ENCODE measurements at regions not wholly inside any gene's neighbourhood (a gene's known extent, or its start where the extent isn't known, plus 50 kb on each side); places are given as distances from the start of the nearest gene placed in this dataset.

- Histone ChIP-seq H3K36me3 (ENCODE audit: control insufficient read depth, insufficient read depth, low read length) (no peaks in the 10 kb centered on the region), H3K4me3 (ENCODE audit: low read depth, low read length) (no peak overlapping the region), H3K27me3 (ENCODE audit: control insufficient read depth, insufficient read depth, low read length) (no peaks in the 10 kb centered on the region)
- FAIRE-seq (no peak), DNase-seq (ENCODE audit: low read depth) (no peak)
- TF ChIP-seq CTCF (IDR thresholded peaks at IDR 0.05; ENCODE audit: insufficient read depth, low read length, severe bottlenecking): no peak
Observed at GRCh38 chr3:35528728-35529127, 110.6 kb upstream of the ARPP21 start.

GRCh38 chr3:35529337-35529736 lies 110.0 kb upstream of the ARPP21 start:
- no peaks in the 10 kb centered on the region for H3K27me3 ChIP-seq (ENCODE audit: control insufficient read depth, insufficient read depth, low read length)
- no peaks in the 10 kb centered on the region for H3K36me3 ChIP-seq (ENCODE audit: control insufficient read depth, insufficient read depth, low read length)
- FAIRE-seq (no peak), DNase-seq (ENCODE audit: low read depth) (no peak)
- TF ChIP-seq CTCF (IDR thresholded peaks at IDR 0.05; ENCODE audit: insufficient read depth, low read length, severe bottlenecking): no peak
- no peak overlapping the region for H3K4me3 ChIP-seq (ENCODE audit: low read depth, low read length)

DNA sequence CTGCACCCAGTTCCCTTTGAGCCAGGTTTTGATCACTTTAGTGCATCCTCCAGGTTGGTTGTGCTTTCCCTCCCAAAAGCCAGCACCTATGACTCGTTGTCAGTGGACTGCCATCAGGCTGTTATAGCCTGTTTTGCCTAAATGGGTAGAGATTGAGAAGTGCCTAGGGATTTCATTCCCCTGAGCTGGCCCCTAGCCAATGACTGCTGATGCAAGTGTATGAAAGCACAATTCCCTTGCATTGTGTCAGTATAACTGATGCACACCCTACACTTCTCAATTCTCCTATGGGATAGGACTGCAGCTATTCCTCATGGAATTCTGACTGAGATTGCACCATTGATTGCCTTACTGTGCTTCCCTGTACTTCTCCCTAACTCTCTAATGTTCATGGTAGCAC lies 102.1 kb upstream of the ARPP21 start:
- no peak for TF ChIP-seq CTCF (IDR thresholded peaks at IDR 0.05; ENCODE audit: insufficient read depth, low read length, severe bottlenecking)
- no peak for DNase-seq (ENCODE audit: low read depth)
- H3K36me3 ChIP-seq (ENCODE audit: control insufficient read depth, insufficient read depth, low read length): no peaks in the 10 kb centered on the region
- FAIRE-seq: no peak
- H3K4me3 ChIP-seq (ENCODE audit: low read depth, low read length): no peak overlapping the region
- H3K27me3 ChIP-seq (ENCODE audit: control insufficient read depth, insufficient read depth, low read length): no peaks in the 10 kb centered on the region

GRCh38 chr3:35544976-35545375 lies 94.3 kb upstream of the ARPP21 start:
- no peak for TF ChIP-seq CTCF (IDR thresholded peaks at IDR 0.05; ENCODE audit: insufficient read depth, low read length, severe bottlenecking)
- Histone ChIP-seq H3K27me3 (ENCODE audit: control insufficient read depth, insufficient read depth, low read length) (no peaks in the 10 kb centered on the region), H3K36me3 (ENCODE audit: control insufficient read depth, insufficient read depth, low read length) (no peaks in the 10 kb centered on the region), H3K4me3 (ENCODE audit: low read depth, low read length) (no peak overlapping the region)
- no peak for DNase-seq (ENCODE audit: low read depth)
- no peak for FAIRE-seq

DNA sequence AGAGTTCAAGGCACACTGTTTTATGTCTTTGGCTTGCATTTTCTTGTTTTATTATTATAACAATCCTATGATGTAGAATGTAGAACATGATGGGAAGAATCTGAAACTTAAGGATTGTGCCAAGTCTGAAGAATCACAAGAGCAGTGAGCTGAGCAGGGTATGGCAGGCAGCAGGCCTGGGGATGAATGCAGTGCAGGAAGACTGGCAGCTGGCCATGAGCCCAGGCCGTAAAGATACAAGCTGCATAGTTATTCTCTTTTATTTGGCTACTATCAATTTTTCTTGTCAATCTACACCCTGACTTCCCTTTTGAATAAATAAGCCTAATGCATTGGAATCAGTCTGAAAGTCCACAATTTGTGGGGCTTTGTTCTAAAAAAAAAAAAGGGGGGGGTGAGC lies 89.6 kb upstream of the ARPP21 start:
- H3K27me3 ChIP-seq (ENCODE audit: control insufficient read depth, insufficient read depth, low read length): no peaks in the 10 kb centered on the region
- H3K36me3 ChIP-seq (ENCODE audit: control insufficient read depth, insufficient read depth, low read length): no peaks in the 10 kb centered on the region
- no peak for FAIRE-seq
- no peak overlapping the region for H3K4me3 ChIP-seq (ENCODE audit: low read depth, low read length)
- no peak for DNase-seq (ENCODE audit: low read depth)
- no peak for TF ChIP-seq CTCF (IDR thresholded peaks at IDR 0.05; ENCODE audit: insufficient read depth, low read length, severe bottlenecking)

- no peaks in the 10 kb centered on the region for H3K27me3 ChIP-seq (ENCODE audit: control insufficient read depth, insufficient read depth, low read length)
- no peak for DNase-seq (ENCODE audit: low read depth)
- no peak for TF ChIP-seq CTCF (IDR thresholded peaks at IDR 0.05; ENCODE audit: insufficient read depth, low read length, severe bottlenecking)
- FAIRE-seq: peak; percentile 64
- H3K36me3 ChIP-seq (ENCODE audit: control insufficient read depth, insufficient read depth, low read length): no peaks in the 10 kb centered on the region
- H3K4me3 ChIP-seq (ENCODE audit: low read depth, low read length): no peak overlapping the region
Observed at GRCh38 chr3:35562141-35562540, 77.2 kb upstream of the ARPP21 start.
